GM18511 (cell line): ENCODE measurements at regions not wholly inside any gene's neighbourhood (a gene's known extent, or its start where the extent isn't known, plus 50 kb on each side); places are given as distances from the start of the nearest gene placed in this dataset.
"Not testable (repeated sequence)": the region's sequence is repeated elsewhere in the genome, so short reads cannot be mapped to it uniquely, and the experiment has no call there.

Experiments
- ATAC-seq: cut with Tn5 transposase; IDR thresholded peaks from one replicate; pipeline ENCODE4 v1.9.1; 2021; ENCODE audit warnings: mild to moderate bottlenecking, moderate library complexity; ENCODE audit not compliant: unreplicated experiment

DNA sequence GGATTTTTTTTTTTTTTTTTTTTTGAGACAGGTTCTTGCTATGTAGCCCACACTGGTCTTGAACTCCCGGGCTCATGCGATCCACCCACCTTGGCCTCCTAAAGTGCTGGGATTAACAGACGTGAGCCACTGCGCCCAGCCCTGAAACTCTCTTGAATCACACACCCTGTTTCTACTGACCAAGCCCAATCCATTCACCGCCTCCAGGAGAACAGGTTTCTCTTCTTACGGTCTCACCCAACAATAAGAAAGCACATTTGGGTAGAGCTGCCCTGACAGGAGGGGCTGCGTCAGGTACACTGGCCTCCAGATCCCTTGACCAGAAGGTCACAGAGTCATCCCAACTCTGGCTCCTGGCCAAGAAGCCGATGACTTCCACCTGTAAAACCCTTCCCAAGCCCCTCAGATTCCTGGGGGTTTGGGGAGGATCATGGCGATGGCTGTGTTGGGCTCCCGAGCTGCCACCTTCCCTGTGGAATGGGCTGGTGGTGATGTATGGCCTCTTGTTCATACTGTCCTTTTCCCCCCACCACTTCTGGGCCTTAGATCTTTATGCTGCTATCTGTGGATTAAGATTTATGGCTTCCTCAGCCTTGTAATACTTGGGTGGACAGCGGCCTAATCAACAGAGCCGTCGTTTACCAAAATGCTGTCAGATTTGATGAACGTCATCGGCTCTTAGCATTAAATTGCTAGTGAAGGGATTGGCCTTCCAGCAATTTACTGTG, 89.1 kb downstream of the KATNIP start:
- ATAC-seq, result no peak

DNA sequence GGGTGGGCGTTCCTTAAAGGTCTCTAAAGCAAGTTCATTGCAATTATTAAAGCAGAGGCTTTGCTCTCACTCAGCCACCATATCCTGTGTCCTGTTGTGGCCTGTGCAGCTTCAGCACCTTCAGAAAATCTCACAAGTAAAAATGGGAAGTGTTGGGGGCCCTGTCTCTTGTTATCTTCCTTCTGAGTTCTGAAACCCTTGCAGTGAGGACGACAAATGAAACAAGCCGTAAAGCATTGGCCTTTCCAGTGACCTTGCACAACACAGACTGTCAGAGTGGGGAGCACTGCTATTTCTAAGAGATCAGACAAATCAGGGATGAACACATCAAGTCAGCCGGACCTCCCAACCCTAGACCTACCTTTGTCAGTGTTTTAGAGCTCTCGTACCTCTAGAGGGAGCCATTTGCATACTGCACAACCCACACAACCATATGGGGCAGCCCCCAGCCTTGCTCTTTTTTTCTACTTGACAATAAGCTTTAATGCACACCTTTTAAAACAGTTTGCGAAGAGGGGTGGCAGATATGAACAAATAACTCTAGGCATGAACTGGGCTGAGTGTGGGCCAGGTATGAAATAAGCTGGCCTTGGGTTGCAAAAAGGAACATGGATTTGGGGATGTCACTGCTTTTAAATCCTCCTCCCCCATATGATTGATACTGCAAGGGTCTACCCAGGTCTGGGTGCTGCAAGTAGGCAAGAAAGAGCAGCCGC, 89.8 kb downstream of the KATNIP start:
- ATAC-seq, result peak; percentile 51

GRCh38 chr16:27640277-27640600, 90.3 kb downstream of the KATNIP start:
- no peak for ATAC-seq

- ATAC-seq, result no peak
These were observed 91.3 kb downstream of the KATNIP start for GRCh38 chr16:27641260-27641659.

- ATAC-seq, result not testable (repeated sequence)
These were observed 91.9 kb downstream of the KATNIP start for GRCh38 chr16:27641734-27642415.

DNA sequence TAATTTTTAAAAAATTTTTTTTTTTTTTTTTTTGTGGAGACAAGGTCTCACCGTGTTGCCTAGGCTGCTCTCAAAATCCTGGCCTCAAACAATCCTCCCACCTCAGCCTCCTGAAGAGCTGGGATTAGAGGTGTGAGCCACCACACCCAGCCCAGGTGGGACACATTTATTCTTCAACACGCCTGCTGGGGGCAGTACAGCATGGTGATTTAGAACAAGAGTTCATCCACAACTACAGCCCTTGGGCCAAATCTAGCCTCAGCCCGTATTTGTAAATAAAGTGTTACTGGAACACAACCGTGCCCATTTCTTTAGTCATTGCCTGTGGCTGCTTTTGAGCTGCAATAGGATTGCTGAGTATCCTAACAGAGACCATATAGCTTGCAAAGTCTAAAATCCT, 92.8 kb downstream of the KATNIP start:
- ATAC-seq, result no peak

DNA sequence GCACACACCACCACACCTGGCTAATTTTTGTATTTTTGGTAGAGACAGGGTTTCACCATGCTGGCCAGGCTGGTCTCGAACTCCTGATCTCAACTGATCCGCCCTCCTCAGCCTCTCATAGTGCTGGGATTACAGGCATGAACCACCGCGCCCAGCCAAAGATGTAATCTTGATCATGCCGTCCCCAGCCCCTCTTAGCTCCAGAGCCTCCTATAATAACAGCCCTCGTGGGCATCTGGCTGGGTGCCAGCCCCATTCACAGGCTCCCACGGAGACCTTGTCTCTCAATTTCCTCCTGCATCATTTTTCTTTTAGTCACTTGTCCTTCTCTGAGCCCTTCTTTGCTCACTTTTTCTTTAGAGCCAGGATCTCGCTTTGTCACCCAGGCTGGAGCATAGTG, 94.2 kb downstream of the KATNIP start:
- ATAC-seq, result no peak

GRCh38 chr16:27645396-27645795, 95.5 kb downstream of the KATNIP start:
- ATAC-seq, result no peak

DNA sequence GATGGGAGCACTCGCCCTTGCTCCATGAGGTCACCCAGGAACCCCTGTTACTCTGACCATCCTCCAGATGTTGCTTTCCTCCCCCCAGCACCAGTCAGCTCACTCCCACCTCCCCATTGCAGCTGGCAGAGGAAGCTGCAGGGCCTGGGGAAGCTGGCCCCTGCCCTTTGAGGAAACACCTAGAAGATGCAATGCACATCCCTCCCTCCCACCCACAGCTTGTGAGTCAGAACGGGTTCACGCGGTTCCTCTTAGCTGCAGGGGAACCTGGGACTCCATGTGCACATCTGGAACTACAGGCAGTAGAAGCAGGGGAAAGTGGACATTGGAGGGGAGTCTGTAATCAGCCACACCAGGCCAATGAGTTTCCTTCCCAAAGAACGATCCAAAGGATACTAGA, 96.9 kb downstream of the KATNIP start:
- ATAC-seq, result no peak

GRCh38 chr16:27649021-27649420, 99.1 kb downstream of the KATNIP start:
- no peak for ATAC-seq

GRCh38 chr16:27650073-27650701, 100.2 kb downstream of the KATNIP start:
- no peak for ATAC-seq

DNA sequence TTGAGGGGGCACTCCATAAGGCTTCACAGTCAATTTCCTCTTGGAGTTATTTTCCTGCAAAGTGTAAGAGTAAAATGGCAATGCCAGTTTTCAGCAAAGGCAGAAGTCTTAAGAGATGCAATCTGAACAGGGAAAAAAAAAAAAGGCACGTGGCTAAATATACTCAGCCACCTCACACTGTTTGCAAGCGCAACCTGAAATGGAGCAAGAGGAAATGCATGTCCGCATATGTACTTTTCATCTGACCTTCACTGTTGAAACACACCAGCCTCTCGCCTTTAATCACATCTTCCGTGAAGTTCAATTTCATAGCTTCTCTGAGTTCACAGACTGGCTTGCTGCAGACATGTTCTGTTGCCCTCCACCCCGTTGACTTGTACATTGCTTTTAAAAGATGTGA, 101.4 kb downstream of the KATNIP start:
- no peak for ATAC-seq

- no peak for ATAC-seq
These were observed 107.9 kb downstream of the KATNIP start for GRCh38 chr16:27657811-27658210.

DNA sequence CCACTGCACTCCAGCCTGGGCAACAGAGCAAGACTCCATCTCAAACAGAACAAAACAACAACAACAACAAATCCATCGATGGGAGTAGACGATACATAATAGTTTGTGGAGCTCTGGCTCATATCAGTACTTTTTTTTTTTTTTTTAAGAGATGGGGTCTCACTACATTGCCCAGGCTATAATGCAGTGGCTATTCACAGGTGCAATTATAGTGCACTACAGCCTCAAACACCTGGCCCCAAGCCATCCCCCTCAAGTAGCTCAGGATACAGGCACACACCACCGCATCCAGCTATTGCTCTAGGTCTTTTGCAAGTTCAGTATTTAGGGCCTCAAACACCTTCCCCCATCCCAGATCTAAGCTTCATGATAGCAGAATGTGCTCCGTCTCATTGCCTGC, 110.6 kb downstream of the KATNIP start:
- ATAC-seq, result no peak

- ATAC-seq, result not testable (repeated sequence)
These were observed 113.3 kb downstream of the KATNIP start for GRCh38 chr16:27663235-27663634.

DNA sequence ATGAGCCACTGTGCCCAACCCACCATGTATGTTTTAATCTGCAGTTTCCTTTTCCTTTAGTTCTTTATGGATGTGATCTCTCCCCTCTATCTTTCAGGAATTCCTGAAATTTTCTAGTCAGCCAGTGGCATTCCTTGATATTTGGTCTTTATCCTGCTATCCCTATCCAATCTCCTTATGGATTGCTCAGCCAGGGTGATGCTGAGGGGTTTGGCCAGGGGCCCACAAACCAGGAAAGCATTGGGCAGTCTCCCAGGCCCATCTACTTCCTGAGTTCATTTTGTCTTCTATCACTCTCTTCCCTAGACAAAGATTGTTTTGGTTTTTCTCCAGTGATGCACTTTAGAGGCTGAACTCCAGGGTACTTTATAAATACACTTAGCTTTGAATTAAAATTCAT, 115.9 kb downstream of the KATNIP start:
- ATAC-seq, result no peak

DNA sequence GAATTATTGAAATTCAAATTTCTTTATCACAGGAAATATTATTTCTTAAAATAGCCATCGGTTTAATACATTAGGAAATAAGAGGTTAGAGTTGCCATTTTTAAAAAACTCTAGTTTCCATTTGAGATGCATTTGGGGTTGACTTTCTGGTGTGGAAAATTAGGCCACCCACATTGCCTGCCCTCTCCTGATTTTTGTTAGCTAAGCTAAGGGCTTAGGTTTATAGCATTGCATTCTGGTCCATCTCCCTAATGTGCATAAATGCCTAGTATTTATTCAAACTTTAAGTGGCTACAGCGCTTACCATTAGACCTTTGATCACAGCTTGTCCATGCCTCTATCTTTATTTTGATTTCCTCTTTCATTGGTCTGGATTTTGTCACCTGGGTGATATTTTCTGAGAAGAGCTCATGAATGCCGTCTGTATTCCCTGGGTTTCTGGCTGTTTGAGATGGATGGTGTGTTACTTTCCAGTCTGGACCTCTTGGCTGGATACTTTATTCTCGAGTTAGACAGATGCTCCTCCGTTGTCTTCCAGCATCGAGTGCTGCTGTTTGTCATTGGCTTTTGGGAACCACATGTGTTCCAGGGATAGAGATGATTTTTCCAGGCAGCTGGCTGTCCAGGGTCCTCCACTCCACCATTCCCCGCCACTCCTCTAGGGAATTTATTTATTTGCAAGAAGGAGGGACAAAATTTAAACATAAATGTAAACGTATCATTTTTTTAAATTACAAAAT, 120.3 kb downstream of the KATNIP start:
- no peak for ATAC-seq

DNA sequence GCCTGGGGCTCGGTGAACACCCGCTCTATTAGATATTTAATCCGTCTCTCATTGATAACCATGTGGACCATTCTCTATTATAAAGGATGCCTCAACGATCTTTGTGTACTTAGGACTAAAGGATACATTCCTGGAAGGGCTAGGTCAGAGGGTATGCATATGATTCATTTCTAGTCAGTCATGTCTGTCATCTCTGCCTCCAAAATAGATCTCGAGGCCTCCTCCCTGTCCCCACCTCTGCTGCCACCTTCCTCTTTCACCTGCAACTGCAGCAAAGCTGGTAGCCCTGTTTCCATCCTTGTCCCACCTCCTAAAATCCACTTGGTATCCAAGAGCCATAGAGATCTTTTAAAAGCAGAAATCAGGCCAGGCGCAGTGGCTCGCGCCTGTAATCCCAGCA, 121.5 kb downstream of the KATNIP start:
- ATAC-seq, result no peak

- ATAC-seq, result no peak
These were observed 126.9 kb downstream of the KATNIP start for GRCh38 chr16:27676839-27677238.

DNA sequence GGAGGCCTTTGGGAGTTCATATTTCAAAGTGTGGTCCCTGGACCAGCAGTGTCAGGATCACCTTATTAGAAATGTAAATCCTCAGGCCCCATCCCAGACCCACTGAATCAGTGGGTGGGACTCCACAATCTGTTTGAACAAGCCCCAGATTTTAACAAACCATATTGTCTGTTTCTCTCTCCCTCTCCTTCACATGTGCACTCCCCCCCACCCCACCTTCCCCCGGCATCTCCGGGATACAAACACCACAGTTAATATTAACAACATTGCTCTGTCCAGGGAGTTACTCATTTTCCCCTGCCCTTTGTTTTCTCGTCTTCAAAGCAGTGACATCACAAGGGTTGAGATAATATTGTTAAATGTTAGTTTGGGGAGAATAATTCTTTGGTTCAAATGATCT, 127.3 kb downstream of the KATNIP start:
- no peak for ATAC-seq

DNA sequence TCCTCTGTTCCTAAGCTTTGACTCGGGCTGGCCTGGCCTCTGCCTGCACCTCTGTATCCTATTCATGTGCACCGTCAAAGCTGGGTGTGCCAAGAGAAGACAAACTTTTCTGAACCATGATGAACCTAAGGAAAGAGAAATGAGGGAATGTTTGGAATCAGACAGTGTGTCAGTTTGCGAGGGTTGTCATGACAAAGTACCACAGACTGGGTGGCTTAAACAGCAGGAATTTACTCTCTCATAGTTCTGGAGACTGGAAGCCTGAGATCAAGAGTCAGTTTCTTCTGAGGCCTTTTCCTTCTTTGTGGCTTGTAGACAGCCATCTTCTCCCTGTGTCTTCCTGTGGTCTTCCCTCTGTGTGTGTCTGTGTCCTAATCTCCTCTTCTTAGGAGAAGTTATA, 129.0 kb downstream of the KATNIP start:
- no peak for ATAC-seq
